Suppressor macrophage (primary cell): ENCODE measurements at regions not wholly inside any gene's neighbourhood (a gene's known extent, or its start where the extent isn't known, plus 50 kb on each side); places are given as distances from the start of the nearest gene placed in this dataset.

Experiments
- DNase-seq, 4 experiments: peaks; one replicate each; pipeline ENCODE4 v3.0.0-alpha.2; 2020 to 2022

GRCh38 chr3:28649266-28649665 lies 300.6 kb upstream of the AZI2 start:
- DNase-seq = no peak

GRCh38 chr3:28651159-28651558 lies 302.5 kb upstream of the AZI2 start:
- no peak for DNase-seq

- no peak for DNase-seq
These were observed 315.5 kb upstream of the AZI2 start for GRCh38 chr3:28664123-28664522.

GRCh38 chr3:28667646-28668621 lies 319.3 kb upstream of the AZI2 start:
- peak; percentile 52 to 67 (median 61) for DNase-seq

GRCh38 chr3:28669870-28670269 lies 321.2 kb upstream of the AZI2 start:
- no peak for DNase-seq

- DNase-seq = no peak
These were observed 323.8 kb upstream of the AZI2 start for GRCh38 chr3:28672406-28672805.

- DNase-seq = no peak
These were observed 324.8 kb upstream of the AZI2 start for GRCh38 chr3:28673446-28673845.

- DNase-seq = no peak
These were observed 325.6 kb upstream of the AZI2 start for GRCh38 chr3:28674212-28674611.

- no peak for DNase-seq
These were observed 329.0 kb upstream of the AZI2 start for GRCh38 chr3:28677581-28677980.

GRCh38 chr3:28678086-28678485 lies 329.5 kb upstream of the AZI2 start:
- no peak for DNase-seq

- DNase-seq = no peak
These were observed 331.4 kb upstream of the AZI2 start for GRCh38 chr3:28680050-28680449.

GRCh38 chr3:28682121-28682520 lies 333.5 kb upstream of the AZI2 start:
- no peak for DNase-seq

- no peak for DNase-seq
These were observed 341.6 kb upstream of the AZI2 start for GRCh38 chr3:28690176-28690575.

- DNase-seq = no peak
These were observed 350.1 kb upstream of the AZI2 start for GRCh38 chr3:28698706-28699105.

GRCh38 chr3:28699283-28699682 lies 350.7 kb upstream of the AZI2 start:
- DNase-seq = no peak

GRCh38 chr3:28700728-28701127 lies 352.1 kb upstream of the AZI2 start:
- DNase-seq = no peak

- DNase-seq = no peak
These were observed 355.2 kb upstream of the AZI2 start for GRCh38 chr3:28703843-28704242.

GRCh38 chr3:28711293-28711692 lies 362.7 kb upstream of the AZI2 start:
- no peak for DNase-seq

- DNase-seq = no peak
These were observed 368.3 kb upstream of the AZI2 start for GRCh38 chr3:28716939-28717338.

- no peak for DNase-seq
These were observed 369.6 kb upstream of the AZI2 start for GRCh38 chr3:28718074-28718849.

GRCh38 chr3:28726840-28727239 lies 378.2 kb upstream of the AZI2 start:
- DNase-seq = peak in 2 of 4 experiments; percentile 0 to 3

GRCh38 chr3:28727307-28727706 lies 378.7 kb upstream of the AZI2 start:
- no peak for DNase-seq

GRCh38 chr3:28738425-28738824 lies 389.8 kb upstream of the AZI2 start:
- no peak for DNase-seq

GRCh38 chr3:28739647-28740046 lies 391.0 kb upstream of the AZI2 start:
- no peak for DNase-seq
